ENCODE measurements at regions not wholly inside any gene's neighbourhood (a gene's known extent, or its start where the extent isn't known, plus 50 kb on each side); places are given as distances from the start of the nearest gene placed in this dataset.

DNA sequence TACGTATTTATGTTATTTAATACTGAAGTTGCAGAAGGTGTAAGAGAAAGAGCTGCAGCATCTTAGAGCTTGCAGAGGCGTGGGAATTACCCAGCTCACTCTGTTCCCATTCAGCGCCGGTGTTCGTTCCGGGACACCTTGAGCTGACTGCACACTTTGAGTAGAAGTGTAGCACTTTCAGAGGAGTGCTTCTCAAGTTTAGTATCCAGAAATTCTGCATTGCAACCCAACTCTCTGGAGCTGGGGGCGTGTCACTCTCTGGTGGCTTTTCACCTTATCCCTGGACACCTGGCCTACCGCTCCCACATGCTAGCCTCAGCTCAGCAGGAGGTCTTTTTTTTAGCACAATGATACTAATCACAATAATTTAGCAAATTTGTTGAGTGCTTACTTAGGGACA is 66.4 kb upstream of the SHH start (continued):
- no peak for TF ChIP-seq ZNF18 (CRISPR knock-in tag; IDR thresholded peaks at IDR 0.05; ENCODE audit: insufficient replicate concordance)

GRCh38 chr7:155878250-155878649 is 66.0 kb upstream of the SHH start:
- no peak for TF ChIP-seq ZBTB3 (CRISPR knock-in tag; IDR thresholded peaks at IDR 0.05; ENCODE audit: borderline replicate concordance, low read depth)
- no peak for TF ChIP-seq MZF1 (CRISPR knock-in tag; IDR thresholded peaks at IDR 0.05; ENCODE audit: borderline replicate concordance)
- TF ChIP-seq BCL6 (CRISPR knock-in tag; IDR thresholded peaks at IDR 0.05) = no peak
- no peak for TF ChIP-seq ZNF660 (CRISPR knock-in tag; IDR thresholded peaks at IDR 0.05; ENCODE audit: borderline replicate concordance, low read depth)
- H3K9ac ChIP-seq (ENCODE audit: insufficient read depth, low read depth, low read length) = no peak overlapping the region
- DNase-seq (ENCODE audit: low spot score) = no peak
- ChIA-PET CTCF (ENCODE audit: low intra/inter-chr PET ratio, low total read pairs) (no interaction called here), POLR2A (no interaction called here)
- WGBS (ENCODE audit: low lambda C conversion rate) = 33% methylated on average over 6 of the region's 11 CpGs
- no peaks in the 10 kb centered on the region for H3K36me3 ChIP-seq (replicated peaks in 1 of 2; ENCODE audit: control insufficient read depth in 1 of 2, insufficient read depth in 2 of 2, low read length in 2 of 2)
- ATAC-seq = no peak
- no peaks in the 10 kb centered on the region for H3K4me1 ChIP-seq (ENCODE audit: insufficient read depth, low read length)
- BruUV-seq (replicated peaks) = no TSS peak
- in situ Hi-C loops (cut with HindIII; ENCODE audit: extremely low pct_ligation_motif_present, low pct_unique_long_range_greater_than_20kb) = no loop called here
- no peak for FAIRE-seq
- H3K4me3 ChIP-seq (replicated peaks in 1 of 3; ENCODE audit: insufficient read depth in 1 of 3, low read depth in 2 of 3, low read length in 3 of 3) = no peak overlapping the region
- intact Hi-C loops (cut with micrococcal nuclease; ENCODE audit: unreplicated experiment) = no loop called here
- no peaks in the 10 kb centered on the region for H3K79me2 ChIP-seq (ENCODE audit: insufficient read depth, low read length)
- no peaks in the 10 kb centered on the region for H4K20me1 ChIP-seq (ENCODE audit: insufficient read depth, low read length)
- H2AFZ ChIP-seq (ENCODE audit: low read length) = no peak overlapping the region
- no peak overlapping the region for H3K27ac ChIP-seq (ENCODE audit: extremely low read length, insufficient read depth, low read length)
- peaks cover 2 to 21% of the 10 kb centered on the region in 2 experiments; a peak in 4 of 5 replicates for H3K27me3 ChIP-seq (ENCODE audit: control insufficient read depth in 1 of 2, insufficient read depth in 2 of 2, low read length in 2 of 2)
- no peaks in the 10 kb centered on the region for H3K9me3 ChIP-seq (ENCODE audit: low read length)
- no peak overlapping the region for H3K4me2 ChIP-seq (ENCODE audit: low read depth, low read length)

- DNase-seq (ENCODE audit: low spot score) = no peak
- BruUV-seq (replicated peaks) = no TSS peak
- CTCF ChIA-PET (ENCODE audit: low intra/inter-chr PET ratio, low total read pairs) = no interaction called here
- no peak for ATAC-seq
- H3K27me3 ChIP-seq (ENCODE audit: control insufficient read depth in 1 of 2, insufficient read depth in 2 of 2, low read length in 2 of 2) = peaks cover 2 to 22% of the 10 kb centered on the region in 2 experiments; a peak in 4 of 5 replicates
- H3K4me2 ChIP-seq (ENCODE audit: low read depth, low read length) = no peak overlapping the region
- no peak overlapping the region for H3K4me3 ChIP-seq (replicated peaks in 1 of 3; ENCODE audit: insufficient read depth in 1 of 3, low read depth in 2 of 3, low read length in 3 of 3)
- no peak overlapping the region for H3K27ac ChIP-seq (ENCODE audit: extremely low read length, insufficient read depth, low read length)
- no peaks in the 10 kb centered on the region for H4K20me1 ChIP-seq (ENCODE audit: insufficient read depth, low read length)
- no peaks in the 10 kb centered on the region for H3K36me3 ChIP-seq (replicated peaks in 1 of 2; ENCODE audit: control insufficient read depth in 1 of 2, insufficient read depth in 2 of 2, low read length in 2 of 2)
- H3K9ac ChIP-seq (ENCODE audit: insufficient read depth, low read depth, low read length) = no peak overlapping the region
- no peak for FAIRE-seq
- in situ Hi-C loops (cut with HindIII; ENCODE audit: extremely low pct_ligation_motif_present, low pct_unique_long_range_greater_than_20kb) = no loop called here
- 10% methylated on average over 2 of the region's 2 CpGs for WGBS (ENCODE audit: low lambda C conversion rate)
- POLR2A ChIA-PET = no interaction called here
- no peaks in the 10 kb centered on the region for H3K79me2 ChIP-seq (ENCODE audit: insufficient read depth, low read length)
- intact Hi-C loops (cut with micrococcal nuclease; ENCODE audit: unreplicated experiment) = no loop called here
- H3K4me1 ChIP-seq (ENCODE audit: insufficient read depth, low read length) = no peaks in the 10 kb centered on the region
- no peak overlapping the region for H2AFZ ChIP-seq (ENCODE audit: low read length)
- no peaks in the 10 kb centered on the region for H3K9me3 ChIP-seq (ENCODE audit: low read length)
- TF ChIP-seq JDP2 (CRISPR knock-in tag; IDR thresholded peaks at IDR 0.05; ENCODE audit: borderline replicate concordance) = no peak
- no peak for TF ChIP-seq MED8 (CRISPR knock-in tag; IDR thresholded peaks at IDR 0.05; ENCODE audit: insufficient replicate concordance)
- TF ChIP-seq GATAD2A (CRISPR knock-in tag; IDR thresholded peaks at IDR 0.05) = no peak
- no peak for TF ChIP-seq ZGPAT (CRISPR knock-in tag; IDR thresholded peaks at IDR 0.05)
- TF ChIP-seq EP300 (IDR thresholded peaks at IDR 0.05; ENCODE audit: low read depth in 2 of 2, low read length in 2 of 2) = no peak
- TF ChIP-seq EP300 (CRISPR knock-in tag; IDR thresholded peaks at IDR 0.05; ENCODE audit: borderline replicate concordance) = no peak
- TF ChIP-seq ZBTB21 (CRISPR knock-in tag; IDR thresholded peaks at IDR 0.05) = no peak
- TF ChIP-seq NCOA1 (CRISPR knock-in tag; IDR thresholded peaks at IDR 0.05) = no peak
- TF ChIP-seq HOXA7 (CRISPR knock-in tag; IDR thresholded peaks at IDR 0.05) = no peak
These were observed 64.9 kb upstream of the SHH start for GRCh38 chr7:155877167-155877566.

All from HepG2 (cell line).